ENCODE measurements at regions not wholly inside any gene's neighbourhood (a gene's known extent, or its start where the extent isn't known, plus 50 kb on each side); places are given as distances from the start of the nearest gene placed in this dataset.
"Not testable (repeated sequence)": the region's sequence is repeated elsewhere in the genome, so short reads cannot be mapped to it uniquely, and the experiment has no call there.

GRCh38 chr5:162573758-162574157, 506.2 kb downstream of the GABRG2 start:
- Histone ChIP-seq H3K4me1 (no peaks in the 10 kb centered on the region), H3K4me3 (no peak overlapping the region), H3K36me3 (no peaks in the 10 kb centered on the region), H3K27ac (replicated peaks) (no peak overlapping the region), H3K27me3 (ENCODE audit: low read depth) (no peaks in the 10 kb centered on the region), H3K9me3 (replicated peaks) (peaks cover 11% of the 10 kb centered on the region)
- intact Hi-C loops (cut with micrococcal nuclease), result no loop called here
- DNase-seq, result no peak
- TF ChIP-seq CTCF (IDR thresholded peaks at IDR 0.05; ENCODE audit: borderline replicate concordance), result no peak

- no peaks in the 10 kb centered on the region for H3K36me3 ChIP-seq
- H3K4me3 ChIP-seq, result no peak overlapping the region
- intact Hi-C loops (cut with micrococcal nuclease), result no loop called here
- DNase-seq, result no peak
- no peaks in the 10 kb centered on the region for H3K27me3 ChIP-seq (ENCODE audit: low read depth)
- peaks cover 15% of the 10 kb centered on the region for H3K9me3 ChIP-seq (replicated peaks)
- TF ChIP-seq CTCF (IDR thresholded peaks at IDR 0.05; ENCODE audit: borderline replicate concordance), result no peak
- H3K4me1 ChIP-seq, result no peaks in the 10 kb centered on the region
- no peak overlapping the region for H3K27ac ChIP-seq (replicated peaks)
Measured at GRCh38 chr5:162591724-162592123, 524.2 kb downstream of the GABRG2 start.

GRCh38 chr5:162593881-162594280, 526.3 kb downstream of the GABRG2 start:
- Histone ChIP-seq H3K9me3 (replicated peaks) (peaks cover 19% of the 10 kb centered on the region), H3K4me3 (no peak overlapping the region), H3K27me3 (ENCODE audit: low read depth) (no peaks in the 10 kb centered on the region), H3K27ac (replicated peaks) (no peak overlapping the region), H3K36me3 (no peaks in the 10 kb centered on the region), H3K4me1 (no peaks in the 10 kb centered on the region)
- no peak for DNase-seq
- TF ChIP-seq CTCF (IDR thresholded peaks at IDR 0.05; ENCODE audit: borderline replicate concordance), result no peak
- intact Hi-C loops (cut with micrococcal nuclease), result no loop called here

DNA sequence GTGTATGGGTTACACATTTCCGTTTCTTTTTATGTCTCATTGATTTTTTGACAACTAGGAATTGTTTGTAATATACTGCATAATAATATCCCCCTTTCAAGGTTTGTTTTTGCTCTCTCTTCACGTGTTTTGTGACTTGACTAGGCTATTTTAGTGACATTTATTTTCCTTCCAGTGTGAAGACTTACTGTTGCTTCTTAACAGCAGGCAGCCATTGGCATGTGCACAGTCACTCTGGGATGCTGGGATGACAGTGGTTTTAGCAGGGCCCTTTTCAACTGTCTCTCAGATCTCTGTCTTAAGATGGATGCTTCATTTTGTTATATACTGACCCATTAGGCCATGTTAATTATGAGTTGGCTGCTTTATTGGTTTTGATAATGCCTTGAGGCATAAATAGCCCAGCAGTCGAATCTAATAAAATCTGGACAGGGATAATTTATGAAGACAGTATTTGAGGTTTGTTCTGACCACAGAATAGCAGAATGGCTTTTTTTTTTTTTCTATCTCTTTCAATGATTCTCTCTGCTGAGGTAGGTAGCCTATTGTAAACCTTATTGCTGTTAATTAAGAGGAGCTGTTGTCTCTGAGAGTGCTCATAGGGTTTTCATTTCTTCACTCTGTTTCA, 536.0 kb downstream of the GABRG2 start:
- Histone ChIP-seq H3K36me3 (no peaks in the 10 kb centered on the region), H3K9me3 (replicated peaks) (peaks cover 40% of the 10 kb centered on the region), H3K27ac (replicated peaks) (no peak overlapping the region), H3K4me1 (no peaks in the 10 kb centered on the region), H3K27me3 (ENCODE audit: low read depth) (no peaks in the 10 kb centered on the region), H3K4me3 (no peak overlapping the region)
- DNase-seq, result no peak
- intact Hi-C loops (cut with micrococcal nuclease), result no loop called here
- no peak for TF ChIP-seq CTCF (IDR thresholded peaks at IDR 0.05; ENCODE audit: borderline replicate concordance)

DNA sequence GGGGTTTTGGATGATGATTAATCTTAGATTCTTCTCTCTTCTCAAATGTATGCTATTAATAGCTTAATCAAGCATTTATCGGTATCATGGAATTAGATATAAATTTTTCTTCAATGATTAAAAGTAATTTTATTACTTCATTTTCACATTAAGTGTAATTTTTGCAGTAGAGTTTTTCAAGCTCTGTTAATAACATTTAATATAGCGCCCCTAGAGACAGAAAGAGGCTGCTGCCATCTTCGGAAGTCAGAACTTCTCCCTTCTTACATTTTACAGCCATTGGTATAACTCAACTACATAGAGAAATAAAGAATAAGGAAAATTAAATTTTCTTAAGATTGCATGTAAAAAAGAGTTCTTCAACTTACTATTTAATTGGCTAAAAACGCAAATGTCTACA, 540.3 kb downstream of the GABRG2 start:
- no peak for TF ChIP-seq CTCF (IDR thresholded peaks at IDR 0.05; ENCODE audit: borderline replicate concordance)
- Histone ChIP-seq H3K27ac (replicated peaks) (no peak overlapping the region), H3K36me3 (no peaks in the 10 kb centered on the region), H3K4me1 (no peaks in the 10 kb centered on the region), H3K9me3 (replicated peaks) (peaks cover 6% of the 10 kb centered on the region), H3K27me3 (ENCODE audit: low read depth) (no peaks in the 10 kb centered on the region), H3K4me3 (no peak overlapping the region)
- no peak for DNase-seq
- intact Hi-C loops (cut with micrococcal nuclease), result no loop called here

GRCh38 chr5:162621726-162622263, 554.2 kb downstream of the GABRG2 start:
- H3K27ac ChIP-seq (replicated peaks); DNase-seq; H3K4me1 ChIP-seq; H3K27me3 ChIP-seq (ENCODE audit: low read depth); H3K36me3 ChIP-seq; intact Hi-C loops (cut with micrococcal nuclease); H3K4me3 ChIP-seq: not testable (repeated sequence)
- H3K9me3 ChIP-seq (replicated peaks), result peaks cover 39% of the 10 kb centered on the region
